ENCODE measurements at regions not wholly inside any gene's neighbourhood (a gene's known extent, or its start where the extent isn't known, plus 50 kb on each side); places are given as distances from the start of the nearest gene placed in this dataset.
"Not testable (repeated sequence)": the region's sequence is repeated elsewhere in the genome, so short reads cannot be mapped to it uniquely, and the experiment has no call there.

DNA sequence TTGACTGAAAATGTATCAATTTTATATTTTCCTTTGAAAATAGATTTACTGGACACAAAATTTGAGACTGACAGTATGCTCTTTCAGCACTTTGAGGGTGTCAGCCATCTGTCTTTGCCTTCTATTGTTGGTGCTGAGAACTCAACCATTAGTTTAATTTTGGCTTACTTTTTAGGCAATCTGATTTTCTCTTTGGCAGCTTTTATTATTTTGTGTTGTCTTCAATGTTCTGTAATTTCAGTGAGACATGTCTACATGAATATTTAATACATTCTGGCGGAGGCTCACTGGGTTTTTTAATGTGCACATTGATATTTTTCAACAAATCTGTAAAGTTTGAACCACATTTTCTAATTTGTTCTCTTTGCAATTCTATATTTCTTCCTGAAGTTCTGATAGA is 648.6 kb downstream of the C6orf118 start:
- FAIRE-seq: no peak
- DNase-seq (ENCODE audit: extremely low spot score, insufficient read length, low read depth): no peak

- FAIRE-seq: no peak
- DNase-seq (ENCODE audit: extremely low spot score, insufficient read length, low read depth): no peak
Observed at GRCh38 chr6:164640956-164641355, 668.4 kb downstream of the C6orf118 start.

DNA sequence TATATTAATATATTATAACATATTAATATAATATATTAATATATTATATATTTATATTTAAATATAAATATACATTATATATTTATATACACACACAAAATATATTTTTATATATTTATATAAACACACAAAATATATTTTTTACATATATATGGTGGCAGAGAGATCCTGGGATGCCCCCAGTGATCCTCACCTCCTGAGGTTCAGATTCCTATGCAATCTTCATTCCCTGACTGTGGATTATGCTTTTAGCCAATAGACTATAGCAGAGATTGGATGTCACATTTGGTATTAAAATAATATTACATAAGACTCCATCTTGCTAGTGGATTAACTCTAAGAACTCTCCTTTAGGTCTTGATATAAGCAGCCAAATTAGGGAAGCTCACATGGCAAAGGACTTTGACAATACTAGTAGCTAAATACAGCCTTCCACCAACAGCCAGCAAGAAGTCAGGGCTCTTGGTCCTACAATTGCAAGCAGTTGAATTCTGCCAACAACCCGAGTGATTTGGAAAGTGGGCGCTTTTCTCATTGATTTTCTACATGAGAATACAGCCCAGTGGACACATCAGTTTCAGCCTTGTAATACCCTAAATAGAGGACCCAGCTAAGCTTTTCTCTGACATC is 681.0 kb downstream of the C6orf118 start:
- FAIRE-seq (no peak), DNase-seq (ENCODE audit: extremely low spot score, insufficient read length, low read depth) (no peak)

DNA sequence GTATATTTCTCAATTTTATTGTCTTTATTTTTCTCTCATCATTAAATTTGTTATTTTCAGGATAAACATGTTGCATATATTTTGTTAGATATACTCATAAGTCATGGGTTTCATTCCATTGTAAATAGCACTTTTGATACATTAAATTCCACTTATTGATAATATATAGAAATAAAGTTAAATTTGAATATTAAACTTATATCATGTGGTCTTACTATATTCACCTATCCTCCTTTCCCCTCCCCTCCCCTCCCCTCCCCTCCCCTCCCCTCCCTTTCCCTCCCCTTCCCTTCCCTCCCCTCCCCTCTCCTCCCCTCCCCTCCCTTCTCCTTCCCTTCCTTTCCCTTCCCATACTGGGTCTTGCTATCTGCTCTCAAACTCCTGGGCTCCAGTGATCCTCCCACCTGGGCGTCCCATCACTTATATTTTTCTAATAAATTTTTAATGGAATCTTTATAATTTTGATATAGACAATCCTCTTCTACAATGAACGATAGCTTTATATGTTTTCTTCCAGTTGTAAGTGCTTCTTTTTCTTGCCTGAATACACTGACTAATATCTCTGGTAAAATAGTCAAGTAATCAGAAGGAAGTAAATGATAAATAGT is 692.4 kb downstream of the C6orf118 start:
- no peak for FAIRE-seq
- DNase-seq (ENCODE audit: extremely low spot score, insufficient read length, low read depth): no peak

DNA sequence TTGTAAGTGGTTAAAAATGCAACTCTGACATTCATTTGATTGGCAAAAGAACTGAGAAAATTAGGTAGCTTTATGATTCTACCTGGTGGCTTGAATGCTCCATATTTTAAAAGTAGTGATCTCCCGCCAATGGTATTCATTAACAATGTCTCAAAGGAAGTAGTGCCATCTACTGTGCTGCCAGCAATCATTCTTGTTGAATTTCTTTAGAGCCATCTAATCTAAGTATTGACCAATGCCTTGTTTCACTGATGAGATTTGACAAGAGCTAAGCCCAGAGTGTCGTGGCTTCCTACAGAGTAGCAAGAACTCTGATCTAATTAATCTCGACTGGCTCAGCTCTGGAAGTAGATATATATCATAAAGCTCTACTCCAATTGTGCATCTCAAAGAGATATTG is 696.7 kb downstream of the C6orf118 start:
- DNase-seq (ENCODE audit: extremely low spot score, insufficient read length, low read depth) (no peak), FAIRE-seq (no peak)

- DNase-seq (ENCODE audit: extremely low spot score, insufficient read length, low read depth): not testable (repeated sequence)
- FAIRE-seq: peak; percentile 86
Observed at GRCh38 chr6:164610859-164611258, 698.5 kb downstream of the C6orf118 start.

GRCh38 chr6:164602415-164602814 is 707.0 kb downstream of the C6orf118 start:
- DNase-seq (ENCODE audit: extremely low spot score, insufficient read length, low read depth); FAIRE-seq: not testable (repeated sequence)

GRCh38 chr6:164581563-164581962 is 727.8 kb downstream of the C6orf118 start:
- DNase-seq (ENCODE audit: extremely low spot score, insufficient read length, low read depth) (no peak), FAIRE-seq (no peak)

DNA sequence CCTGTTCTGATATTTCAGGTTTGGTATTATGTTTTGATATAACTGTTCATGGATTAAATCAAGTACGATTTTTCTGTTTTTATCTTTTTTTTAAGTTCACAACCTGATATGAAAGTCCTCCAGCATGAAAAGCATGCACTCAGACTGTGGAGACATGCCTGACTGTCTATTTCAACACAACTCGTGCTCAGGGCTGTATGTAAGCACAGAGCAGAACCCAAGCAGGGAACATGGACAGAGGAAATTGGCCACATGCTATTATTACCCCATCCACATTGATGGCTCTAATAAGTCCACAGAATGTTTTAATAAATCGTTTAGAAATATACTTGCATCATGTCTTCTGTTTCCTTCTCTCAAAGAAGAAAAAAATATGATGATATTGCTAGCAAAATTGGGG is 730.4 kb downstream of the C6orf118 start:
- FAIRE-seq (no peak), DNase-seq (ENCODE audit: extremely low spot score, insufficient read length, low read depth) (no peak)

GRCh38 chr6:164578616-164579015 is 730.8 kb downstream of the C6orf118 start:
- no peak for DNase-seq (ENCODE audit: extremely low spot score, insufficient read length, low read depth)
- no peak for FAIRE-seq

DNA sequence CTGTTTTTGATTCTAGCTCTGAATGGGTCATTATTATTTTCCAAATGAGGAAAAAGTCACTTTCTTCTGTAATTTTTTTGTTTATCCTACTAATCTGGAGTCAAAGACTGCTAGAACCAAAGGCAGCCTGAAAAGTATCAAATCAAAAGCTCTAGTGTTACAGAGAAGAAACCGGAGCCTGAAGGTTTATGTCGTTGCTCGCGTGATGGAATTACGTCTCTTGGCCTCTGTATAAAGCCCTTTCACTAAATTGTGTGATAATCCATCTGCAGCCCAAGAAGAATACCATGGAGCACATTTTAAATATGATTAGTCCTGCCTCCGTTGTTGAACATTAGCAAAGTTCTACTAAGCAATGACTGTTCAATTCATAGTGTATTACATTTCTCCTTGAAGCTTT is 738.6 kb downstream of the C6orf118 start:
- FAIRE-seq: no peak
- no peak for DNase-seq (ENCODE audit: extremely low spot score, insufficient read length, low read depth)

GRCh38 chr6:164569509-164569908 is 739.9 kb downstream of the C6orf118 start:
- no peak for DNase-seq (ENCODE audit: extremely low spot score, insufficient read length, low read depth)
- FAIRE-seq: no peak

DNA sequence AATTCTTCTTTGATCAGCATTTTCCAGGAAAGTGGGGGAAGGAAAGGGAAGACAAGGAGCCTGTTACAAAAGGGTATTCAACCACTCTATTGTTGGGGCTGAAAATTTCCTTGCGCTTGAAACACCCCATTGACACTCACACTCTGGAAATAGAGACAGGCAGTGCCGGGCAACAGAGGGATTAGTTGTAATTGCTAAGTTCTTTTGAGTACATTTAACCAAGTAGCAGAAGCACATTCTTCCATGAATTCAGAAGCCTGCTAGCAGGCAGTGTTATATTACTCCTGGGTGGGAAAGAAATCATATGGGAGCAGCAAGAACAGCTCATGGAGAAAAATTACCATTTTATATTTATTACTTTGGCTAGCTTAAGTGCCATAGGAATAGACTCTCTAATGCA is 745.5 kb downstream of the C6orf118 start:
- FAIRE-seq: no peak
- no peak for DNase-seq (ENCODE audit: extremely low spot score, insufficient read length, low read depth)

DNA sequence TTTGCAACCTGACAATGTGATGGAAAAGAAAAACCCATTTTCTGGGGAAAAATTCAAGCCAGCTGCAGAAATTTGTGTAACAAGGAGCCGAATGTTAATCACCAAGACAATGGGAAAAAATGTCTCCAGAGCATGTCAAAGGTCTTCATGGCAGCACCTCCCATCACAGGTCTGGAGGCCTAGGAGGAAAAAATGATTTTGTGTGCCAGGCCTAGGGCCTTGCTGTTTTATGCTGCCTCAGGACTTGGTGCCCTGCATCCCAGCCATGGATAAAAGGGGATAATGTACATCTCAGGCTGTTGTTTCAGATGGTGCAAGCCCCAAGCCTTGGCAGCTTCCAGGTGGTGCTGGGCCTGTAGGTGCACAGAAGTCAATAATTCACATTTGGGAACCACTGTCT is 747.7 kb downstream of the C6orf118 start:
- FAIRE-seq: no peak
- DNase-seq (ENCODE audit: extremely low spot score, insufficient read length, low read depth): no peak

DNA sequence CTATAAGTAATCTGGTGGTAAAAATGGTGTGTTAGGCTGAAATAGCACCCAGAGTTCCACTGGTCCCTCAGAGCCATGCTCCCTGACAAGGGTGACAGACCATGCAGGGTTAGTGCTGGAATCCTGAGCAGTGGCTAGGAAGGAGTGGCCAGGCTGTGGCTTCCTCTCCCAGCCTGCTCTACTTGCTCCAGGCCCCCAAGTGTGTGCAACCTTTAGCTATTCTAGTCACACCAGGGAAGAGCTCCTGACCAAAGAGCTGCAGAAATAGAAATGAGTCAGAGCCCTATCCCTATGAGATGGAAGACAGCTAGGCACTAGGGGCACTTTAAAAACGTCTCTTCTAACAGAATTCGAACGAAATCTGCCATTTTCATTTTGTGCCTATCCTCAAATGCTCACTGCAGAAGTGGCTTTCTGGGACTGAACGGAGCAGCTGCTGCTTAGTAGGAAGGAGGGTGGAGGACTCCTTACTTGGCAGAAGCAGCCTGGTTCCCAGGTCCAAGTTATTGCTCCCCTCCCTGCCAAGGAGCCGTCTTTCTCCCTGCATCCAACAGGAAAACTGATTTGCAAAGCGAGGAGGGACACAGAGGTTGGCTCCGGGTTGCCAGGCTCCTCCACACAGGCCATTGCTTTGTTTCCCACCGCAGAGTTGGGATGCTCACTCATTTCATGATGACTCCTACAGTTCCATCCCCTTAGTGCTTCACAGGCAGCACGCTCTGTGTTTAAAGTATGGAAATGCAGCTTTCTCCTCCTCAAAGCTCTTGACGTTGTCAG is 754.5 kb downstream of the C6orf118 start:
- DNase-seq (ENCODE audit: extremely low spot score, insufficient read length, low read depth) (no peak), FAIRE-seq (no peak)

- no peak for DNase-seq (ENCODE audit: extremely low spot score, insufficient read length, low read depth)
- FAIRE-seq: no peak
Observed at GRCh38 chr6:164554226-164554625, 755.2 kb downstream of the C6orf118 start.

GRCh38 chr6:164551706-164552105 is 757.7 kb downstream of the C6orf118 start:
- no peak for DNase-seq (ENCODE audit: extremely low spot score, insufficient read length, low read depth)
- FAIRE-seq: no peak

DNA sequence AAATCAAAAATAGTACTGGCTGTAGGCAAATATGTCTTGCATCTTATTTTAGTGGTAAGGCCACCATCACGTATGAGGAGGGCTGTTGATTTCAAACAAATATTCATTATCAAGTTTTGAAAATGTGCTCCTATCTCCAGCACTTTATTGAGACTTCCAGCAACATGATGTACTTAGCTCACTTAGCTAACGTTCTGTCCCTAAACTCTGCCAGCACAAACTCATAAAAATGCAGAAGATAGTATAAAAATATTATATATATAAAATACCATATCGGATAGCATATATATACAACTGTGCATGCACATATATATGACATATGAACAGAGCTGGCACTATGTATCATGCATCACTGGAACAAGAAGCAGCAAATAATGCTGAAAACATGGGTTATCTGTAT is 762.3 kb downstream of the C6orf118 start:
- no peak for FAIRE-seq

GRCh38 chr6:164546263-164546662 is 763.1 kb downstream of the C6orf118 start:
- DNase-seq (ENCODE audit: extremely low spot score, insufficient read length, low read depth) (no peak), FAIRE-seq (no peak)

More for the DNA sequence above, 762.3 kb downstream of the C6orf118 start:
- DNase-seq (ENCODE audit: extremely low spot score, insufficient read length, low read depth): no peak

GRCh38 chr6:164534070-164534766 is 775.2 kb downstream of the C6orf118 start:
- FAIRE-seq (no peak), DNase-seq (ENCODE audit: extremely low spot score, insufficient read length, low read depth) (no peak)

GRCh38 chr6:164533045-164533362 is 776.4 kb downstream of the C6orf118 start:
- no peak for FAIRE-seq
- DNase-seq (ENCODE audit: extremely low spot score, insufficient read length, low read depth): no peak

All from GM18507 (cell line).